ENCODE measurements at regions not wholly inside any gene's neighbourhood (a gene's known extent, or its start where the extent isn't known, plus 50 kb on each side); places are given as distances from the start of the nearest gene placed in this dataset.

GRCh38 chr6:9810286-9810685 is 604.6 kb downstream of the TFAP2A start:
- Histone ChIP-seq H3K4me1 (no peaks in the 10 kb centered on the region), H3K27me3 (ENCODE audit: low read depth) (no peaks in the 10 kb centered on the region), H3K4me3 (no peak overlapping the region), H3K27ac (no peak overlapping the region), H3K9me3 (no peaks in the 10 kb centered on the region), H3K36me3 (no peaks in the 10 kb centered on the region)
- TF ChIP-seq, protein P1, sequence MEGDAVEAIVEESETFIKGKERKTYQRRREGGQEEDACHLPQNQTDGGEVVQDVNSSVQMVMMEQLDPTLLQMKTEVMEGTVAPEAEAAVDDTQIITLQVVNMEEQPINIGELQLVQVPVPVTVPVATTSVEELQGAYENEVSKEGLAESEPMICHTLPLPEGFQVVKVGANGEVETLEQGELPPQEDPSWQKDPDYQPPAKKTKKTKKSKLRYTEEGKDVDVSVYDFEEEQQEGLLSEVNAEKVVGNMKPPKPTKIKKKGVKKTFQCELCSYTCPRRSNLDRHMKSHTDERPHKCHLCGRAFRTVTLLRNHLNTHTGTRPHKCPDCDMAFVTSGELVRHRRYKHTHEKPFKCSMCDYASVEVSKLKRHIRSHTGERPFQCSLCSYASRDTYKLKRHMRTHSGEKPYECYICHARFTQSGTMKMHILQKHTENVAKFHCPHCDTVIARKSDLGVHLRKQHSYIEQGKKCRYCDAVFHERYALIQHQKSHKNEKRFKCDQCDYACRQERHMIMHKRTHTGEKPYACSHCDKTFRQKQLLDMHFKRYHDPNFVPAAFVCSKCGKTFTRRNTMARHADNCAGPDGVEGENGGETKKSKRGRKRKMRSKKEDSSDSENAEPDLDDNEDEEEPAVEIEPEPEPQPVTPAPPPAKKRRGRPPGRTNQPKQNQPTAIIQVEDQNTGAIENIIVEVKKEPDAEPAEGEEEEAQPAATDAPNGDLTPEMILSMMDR (IDR thresholded peaks at IDR 0.05): no peak
- ATAC-seq (no peak), DNase-seq (no peak)
- intact Hi-C loops (cut with DNase I): no loop called here

DNA sequence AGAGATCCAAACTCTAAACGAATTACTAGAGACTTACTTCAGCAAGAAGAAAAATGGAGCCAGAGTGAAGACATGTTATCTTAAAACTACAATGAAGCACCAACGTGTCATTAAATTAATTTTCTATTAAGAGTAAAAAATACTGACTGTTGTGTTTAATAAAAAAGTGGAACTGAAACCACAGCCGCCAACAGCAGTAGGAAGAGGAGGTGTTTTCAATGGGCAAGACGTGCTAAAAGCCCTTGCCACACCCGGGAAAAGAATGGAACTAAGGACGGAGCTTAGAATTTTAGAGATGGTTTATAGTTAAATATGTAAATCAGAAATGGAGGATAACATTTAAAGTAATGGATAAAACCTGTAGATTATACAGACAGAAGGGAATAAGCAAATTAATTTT is 608.7 kb downstream of the TFAP2A start:
- intact Hi-C loops (cut with DNase I): no loop called here
- DNase-seq (no peak), ATAC-seq (no peak)
- TF ChIP-seq, protein P1 (IDR thresholded peaks at IDR 0.05): no peak
- Histone ChIP-seq H3K27ac (no peak overlapping the region), H3K36me3 (no peaks in the 10 kb centered on the region), H3K4me3 (no peak overlapping the region), H3K4me1 (no peaks in the 10 kb centered on the region), H3K27me3 (ENCODE audit: low read depth) (no peaks in the 10 kb centered on the region), H3K9me3 (no peaks in the 10 kb centered on the region)

GRCh38 chr6:9801249-9801754 is 613.6 kb downstream of the TFAP2A start:
- Histone ChIP-seq H3K9me3 (no peaks in the 10 kb centered on the region), H3K4me1 (no peaks in the 10 kb centered on the region), H3K27ac (no peak overlapping the region), H3K36me3 (no peaks in the 10 kb centered on the region), H3K4me3 (no peak overlapping the region), H3K27me3 (ENCODE audit: low read depth) (no peaks in the 10 kb centered on the region)
- DNase-seq (no peak), ATAC-seq (no peak)
- TF ChIP-seq, protein P1 (IDR thresholded peaks at IDR 0.05): no peak
- intact Hi-C loops (cut with DNase I): no loop called here

- Histone ChIP-seq H3K27me3 (ENCODE audit: low read depth) (no peaks in the 10 kb centered on the region), H3K9me3 (no peaks in the 10 kb centered on the region), H3K4me3 (no peak overlapping the region), H3K36me3 (no peaks in the 10 kb centered on the region), H3K27ac (no peak overlapping the region), H3K4me1 (no peaks in the 10 kb centered on the region)
- intact Hi-C loops (cut with DNase I): no loop called here
- ATAC-seq: no peak
- TF ChIP-seq, protein P1 (IDR thresholded peaks at IDR 0.05): no peak
- no peak for DNase-seq
Observed at GRCh38 chr6:9799582-9799981, 615.3 kb downstream of the TFAP2A start.

- Histone ChIP-seq H3K27me3 (ENCODE audit: low read depth) (no peaks in the 10 kb centered on the region), H3K27ac (no peak overlapping the region), H3K36me3 (no peaks in the 10 kb centered on the region), H3K4me3 (no peak overlapping the region), H3K9me3 (no peaks in the 10 kb centered on the region), H3K4me1 (no peaks in the 10 kb centered on the region)
- ATAC-seq: no peak
- TF ChIP-seq, protein P1 (IDR thresholded peaks at IDR 0.05): no peak
- intact Hi-C loops (cut with DNase I): no loop called here
- no peak for DNase-seq
Observed at GRCh38 chr6:9796827-9797226, 618.0 kb downstream of the TFAP2A start.

DNA sequence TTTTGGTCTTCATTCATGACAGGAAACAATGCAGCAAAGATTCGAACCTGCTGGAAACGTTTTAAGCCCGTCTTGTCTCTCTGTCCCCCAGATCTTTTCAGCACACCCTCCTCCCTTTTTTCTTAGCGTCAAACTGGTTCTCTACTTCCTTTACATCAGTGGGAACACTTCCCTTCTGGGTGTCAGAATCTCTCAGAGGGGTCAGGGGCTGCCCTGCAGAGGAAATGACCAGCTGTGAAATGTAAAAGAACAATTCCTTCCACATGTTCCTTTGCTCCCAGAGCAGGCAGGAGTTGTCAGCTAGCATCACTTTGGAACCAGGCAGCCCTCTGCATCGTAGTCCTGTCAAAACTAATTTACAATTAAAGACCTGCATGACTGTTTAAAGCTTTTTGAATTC is 619.0 kb downstream of the TFAP2A start:
- TF ChIP-seq, protein P1 (IDR thresholded peaks at IDR 0.05): no peak
- H3K36me3 ChIP-seq: no peaks in the 10 kb centered on the region
- no peaks in the 10 kb centered on the region for H3K27me3 ChIP-seq (ENCODE audit: low read depth)
- H3K27ac ChIP-seq: no peak overlapping the region
- H3K9me3 ChIP-seq: no peaks in the 10 kb centered on the region
- intact Hi-C loops (cut with DNase I): no loop called here
- H3K4me1 ChIP-seq: no peaks in the 10 kb centered on the region
- ATAC-seq (no peak), DNase-seq (no peak)
- no peak overlapping the region for H3K4me3 ChIP-seq

Measured in lower lobe of right lung (tissue), 2 donors.